ENCODE measurements at regions not wholly inside any gene's neighbourhood (a gene's known extent, or its start where the extent isn't known, plus 50 kb on each side); places are given as distances from the start of the nearest gene placed in this dataset.
"Not testable (repeated sequence)": the region's sequence is repeated elsewhere in the genome, so short reads cannot be mapped to it uniquely, and the experiment has no call there.

DNA sequence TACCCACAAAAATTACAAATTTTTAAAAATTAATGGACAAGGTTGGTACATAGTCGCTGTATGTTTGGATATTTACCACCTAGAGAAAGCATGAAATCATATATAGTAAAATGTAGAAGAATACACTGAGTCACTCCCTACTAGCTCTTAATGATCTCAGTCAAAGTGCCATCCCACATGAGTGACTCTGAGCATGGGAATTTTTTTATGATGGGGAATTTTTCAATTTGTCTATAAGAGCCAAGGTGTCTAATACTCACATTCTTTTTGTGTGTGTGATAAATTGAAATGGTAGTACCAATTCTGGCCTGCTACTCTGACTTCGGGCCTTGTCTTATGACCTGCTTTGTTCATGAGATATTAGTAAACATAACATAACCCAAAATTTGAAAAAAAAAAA, 483.2 kb downstream of the CDH10 start:
- no peak overlapping the region for H3K9ac ChIP-seq (ENCODE audit: low read depth in 1 of 3, low read length in 3 of 3)
- H3K4me3 ChIP-seq (ENCODE audit: low read length in 3 of 3): no peak overlapping the region
- H3K27ac ChIP-seq (ENCODE audit: low read depth, low read length): no peak overlapping the region
- no peaks in the 10 kb centered on the region for H3K4me1 ChIP-seq (ENCODE audit: control insufficient read depth in 3 of 3, insufficient read depth in 3 of 3, low read length in 3 of 3)
- no peaks in the 10 kb centered on the region for H3K36me3 ChIP-seq (ENCODE audit: control insufficient read depth in 3 of 3, insufficient read depth in 3 of 3, low read length in 3 of 3)
- H3K27me3 ChIP-seq (ENCODE audit: control insufficient read depth in 3 of 3, insufficient read depth in 3 of 3, low read length in 3 of 3): no peaks in the 10 kb centered on the region
- H3K9me3 ChIP-seq (ENCODE audit: control insufficient read depth in 3 of 3, low read length in 3 of 3): no peaks in the 10 kb centered on the region

DNA sequence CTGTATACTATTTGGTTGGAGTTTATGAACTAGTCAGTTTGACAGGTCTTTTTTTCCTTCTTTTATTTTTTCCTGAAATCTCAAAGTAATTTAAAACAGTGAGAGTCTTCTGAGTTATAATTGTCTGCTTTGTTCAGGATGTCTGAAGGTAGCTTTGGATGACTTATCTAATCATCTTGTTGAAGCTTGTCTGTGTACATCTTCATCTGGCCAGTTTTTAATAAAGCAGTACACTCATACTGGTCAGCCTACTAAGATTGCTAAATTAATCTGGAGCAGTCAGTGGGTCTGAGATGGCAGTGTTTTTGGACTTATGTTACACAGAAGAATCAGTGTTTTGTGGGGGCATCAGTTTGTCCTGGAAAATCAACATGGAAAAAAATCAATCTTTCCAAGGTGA, 482.4 kb downstream of the CDH10 start:
- no peaks in the 10 kb centered on the region for H3K27me3 ChIP-seq (ENCODE audit: control insufficient read depth in 3 of 3, insufficient read depth in 3 of 3, low read length in 3 of 3)
- H3K4me3 ChIP-seq (ENCODE audit: low read length in 3 of 3): no peak overlapping the region
- H3K4me1 ChIP-seq (ENCODE audit: control insufficient read depth in 3 of 3, insufficient read depth in 3 of 3, low read length in 3 of 3): no peaks in the 10 kb centered on the region
- H3K27ac ChIP-seq (ENCODE audit: low read depth, low read length): no peak overlapping the region
- no peak overlapping the region for H3K9ac ChIP-seq (ENCODE audit: low read depth in 1 of 3, low read length in 3 of 3)
- H3K36me3 ChIP-seq (ENCODE audit: control insufficient read depth in 3 of 3, insufficient read depth in 3 of 3, low read length in 3 of 3): no peaks in the 10 kb centered on the region
- no peaks in the 10 kb centered on the region for H3K9me3 ChIP-seq (ENCODE audit: control insufficient read depth in 3 of 3, low read length in 3 of 3)

DNA sequence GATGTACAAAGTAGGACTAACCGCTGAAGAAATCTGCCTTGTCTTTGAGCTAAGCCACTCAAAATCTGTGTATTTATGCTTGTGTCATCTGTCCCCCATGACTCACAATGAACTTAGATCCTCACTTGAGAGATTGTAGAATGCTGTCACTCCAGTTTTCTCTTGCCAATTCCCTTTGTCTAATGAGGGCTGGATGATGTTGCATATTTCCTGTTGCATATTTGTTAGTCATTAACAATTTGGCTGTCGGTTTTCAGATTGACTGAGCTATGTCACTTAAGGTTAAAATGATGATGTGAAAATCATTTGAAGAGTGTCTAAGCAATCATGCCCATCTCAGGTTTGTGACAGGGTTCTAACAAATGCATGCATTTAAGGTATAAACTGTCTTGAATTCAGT, 481.7 kb downstream of the CDH10 start:
- Histone ChIP-seq H3K4me1 (ENCODE audit: control insufficient read depth in 3 of 3, insufficient read depth in 3 of 3, low read length in 3 of 3) (no peaks in the 10 kb centered on the region), H3K27me3 (ENCODE audit: control insufficient read depth in 3 of 3, insufficient read depth in 3 of 3, low read length in 3 of 3) (no peaks in the 10 kb centered on the region), H3K36me3 (ENCODE audit: control insufficient read depth in 3 of 3, insufficient read depth in 3 of 3, low read length in 3 of 3) (no peaks in the 10 kb centered on the region), H3K9ac (ENCODE audit: low read depth in 1 of 3, low read length in 3 of 3) (no peak overlapping the region), H3K27ac (ENCODE audit: low read depth, low read length) (no peak overlapping the region), H3K4me3 (ENCODE audit: low read length in 3 of 3) (no peak overlapping the region), H3K9me3 (ENCODE audit: control insufficient read depth in 3 of 3, low read length in 3 of 3) (no peaks in the 10 kb centered on the region)

DNA sequence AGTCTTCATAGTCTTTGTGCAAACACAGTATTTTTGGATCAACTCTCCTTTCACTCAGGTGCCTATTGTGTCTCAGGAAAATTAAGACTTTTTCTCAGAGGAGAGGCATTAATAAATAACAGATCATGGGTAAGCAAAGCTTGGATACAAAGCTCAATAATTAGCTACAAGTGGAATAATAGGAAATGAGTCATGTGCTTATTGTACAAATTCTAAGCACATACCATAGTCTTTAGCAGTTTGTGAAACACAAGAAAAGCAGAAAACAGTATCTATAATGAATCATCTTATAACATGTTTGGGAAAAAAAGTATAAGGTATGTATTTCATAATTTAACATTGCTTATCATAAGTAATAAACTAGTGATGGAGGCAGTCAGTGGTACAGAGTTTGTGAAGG, 477.0 kb downstream of the CDH10 start:
- Histone ChIP-seq H3K36me3 (ENCODE audit: control insufficient read depth in 3 of 3, insufficient read depth in 3 of 3, low read length in 3 of 3) (no peaks in the 10 kb centered on the region), H3K9me3 (ENCODE audit: control insufficient read depth in 3 of 3, low read length in 3 of 3) (no peaks in the 10 kb centered on the region), H3K9ac (ENCODE audit: low read depth in 1 of 3, low read length in 3 of 3) (no peak overlapping the region), H3K4me3 (ENCODE audit: low read length in 3 of 3) (no peak overlapping the region), H3K4me1 (ENCODE audit: control insufficient read depth in 3 of 3, insufficient read depth in 3 of 3, low read length in 3 of 3) (no peaks in the 10 kb centered on the region), H3K27ac (ENCODE audit: low read depth, low read length) (no peak overlapping the region), H3K27me3 (ENCODE audit: control insufficient read depth in 3 of 3, insufficient read depth in 3 of 3, low read length in 3 of 3) (no peaks in the 10 kb centered on the region)

DNA sequence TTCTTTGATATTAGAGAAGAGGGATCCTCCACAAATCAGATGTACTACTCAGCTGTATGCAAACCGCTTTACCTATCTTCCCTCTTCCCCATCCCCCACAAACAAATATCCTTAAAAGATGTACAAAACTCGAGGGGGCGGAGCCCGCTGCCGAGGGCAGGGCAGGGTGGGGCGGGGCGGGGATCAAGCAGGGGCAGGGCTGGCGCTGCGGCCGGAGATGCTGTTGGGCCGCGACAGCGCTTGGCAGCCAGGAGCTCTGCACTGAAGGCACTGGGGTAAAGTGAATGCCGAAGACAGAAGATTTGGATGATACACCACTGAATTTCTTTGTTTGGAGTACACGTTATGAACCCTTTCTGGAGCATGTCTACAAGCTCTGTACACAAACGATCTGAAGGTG, 474.8 kb downstream of the CDH10 start:
- no peaks in the 10 kb centered on the region for H3K36me3 ChIP-seq (ENCODE audit: control insufficient read depth in 3 of 3, insufficient read depth in 3 of 3, low read length in 3 of 3)
- H3K9ac ChIP-seq (ENCODE audit: low read depth in 1 of 3, low read length in 3 of 3): no peak overlapping the region
- no peaks in the 10 kb centered on the region for H3K9me3 ChIP-seq (ENCODE audit: control insufficient read depth in 3 of 3, low read length in 3 of 3)
- H3K4me1 ChIP-seq (ENCODE audit: control insufficient read depth in 3 of 3, insufficient read depth in 3 of 3, low read length in 3 of 3): no peaks in the 10 kb centered on the region
- no peak overlapping the region for H3K27ac ChIP-seq (ENCODE audit: low read depth, low read length)
- H3K4me3 ChIP-seq (ENCODE audit: low read length in 3 of 3): no peak overlapping the region
- H3K27me3 ChIP-seq (ENCODE audit: control insufficient read depth in 3 of 3, insufficient read depth in 3 of 3, low read length in 3 of 3): no peaks in the 10 kb centered on the region

DNA sequence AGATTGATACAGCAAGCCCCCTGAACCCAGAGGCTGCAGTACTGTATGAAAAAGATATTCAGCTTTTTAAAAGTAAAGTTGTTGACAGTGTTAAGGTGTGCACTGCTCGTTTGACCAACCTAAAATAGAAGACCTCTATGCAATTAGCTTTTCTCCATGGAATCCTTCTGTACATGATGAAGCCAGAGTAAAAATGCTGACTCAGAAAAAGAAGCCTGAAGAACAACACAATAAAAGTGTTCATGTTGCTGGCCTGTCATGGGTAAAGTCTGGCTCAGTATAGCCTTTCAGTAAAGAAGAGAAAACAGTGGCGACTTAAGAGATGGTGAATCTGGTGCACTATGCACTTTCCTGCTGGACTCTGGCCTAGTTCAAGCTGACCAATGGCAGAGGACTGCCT, 473.8 kb downstream of the CDH10 start:
- not testable (repeated sequence) for H3K27me3 ChIP-seq (ENCODE audit: control insufficient read depth in 3 of 3, insufficient read depth in 3 of 3, low read length in 3 of 3)

DNA sequence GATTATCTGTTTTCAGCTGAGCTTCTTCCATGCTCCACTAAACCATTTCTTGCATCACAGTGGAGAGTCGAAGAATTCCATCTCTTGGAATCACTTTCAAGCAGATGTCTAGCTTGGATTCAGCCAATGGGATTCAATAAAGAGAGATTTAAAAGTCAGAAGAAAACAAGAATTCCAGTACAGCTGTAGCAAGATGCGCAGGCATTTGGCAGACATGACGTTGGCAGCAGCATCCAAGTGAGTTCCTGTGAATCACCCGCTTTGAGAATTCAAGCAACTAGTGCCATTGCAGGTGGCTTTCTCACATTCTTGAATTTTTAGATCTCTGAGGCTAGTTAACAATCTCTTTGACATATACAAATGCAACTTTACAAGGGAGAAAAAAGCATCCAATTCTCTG, 467.0 kb downstream of the CDH10 start:
- Histone ChIP-seq H3K36me3 (ENCODE audit: control insufficient read depth in 3 of 3, insufficient read depth in 3 of 3, low read length in 3 of 3) (no peaks in the 10 kb centered on the region), H3K4me3 (ENCODE audit: low read length in 3 of 3) (no peak overlapping the region), H3K27me3 (ENCODE audit: control insufficient read depth in 3 of 3, insufficient read depth in 3 of 3, low read length in 3 of 3) (no peaks in the 10 kb centered on the region), H3K4me1 (ENCODE audit: control insufficient read depth in 3 of 3, insufficient read depth in 3 of 3, low read length in 3 of 3) (no peaks in the 10 kb centered on the region), H3K9me3 (ENCODE audit: control insufficient read depth in 3 of 3, low read length in 3 of 3) (no peaks in the 10 kb centered on the region), H3K9ac (ENCODE audit: low read depth in 1 of 3, low read length in 3 of 3) (no peak overlapping the region), H3K27ac (ENCODE audit: low read depth, low read length) (no peak overlapping the region)

More for the DNA sequence above, 473.8 kb downstream of the CDH10 start:
- H3K4me3 ChIP-seq (ENCODE audit: low read length in 3 of 3); H3K9me3 ChIP-seq (ENCODE audit: control insufficient read depth in 3 of 3, low read length in 3 of 3); H3K27ac ChIP-seq (ENCODE audit: low read depth, low read length); H3K4me1 ChIP-seq (ENCODE audit: control insufficient read depth in 3 of 3, insufficient read depth in 3 of 3, low read length in 3 of 3); H3K9ac ChIP-seq (ENCODE audit: low read depth in 1 of 3, low read length in 3 of 3); H3K36me3 ChIP-seq (ENCODE audit: control insufficient read depth in 3 of 3, insufficient read depth in 3 of 3, low read length in 3 of 3): not testable (repeated sequence)

DNA sequence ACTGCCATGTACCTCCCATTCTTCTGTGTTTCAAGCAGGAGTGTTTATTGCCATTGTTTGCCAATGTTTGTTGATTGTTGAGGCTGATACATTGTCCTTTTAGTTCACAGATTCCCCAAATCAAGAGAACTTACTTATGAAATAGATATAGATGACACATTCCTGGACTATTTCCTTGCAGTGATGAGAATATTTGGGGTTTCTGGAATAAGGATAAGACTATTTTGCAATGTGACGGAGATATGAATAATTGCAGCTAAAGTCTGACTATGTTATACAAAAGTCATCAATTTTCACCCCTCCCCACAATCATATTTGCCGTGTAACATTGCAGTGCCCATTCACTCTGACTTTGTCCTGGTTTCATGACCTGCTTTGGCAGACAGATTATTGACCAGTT, 460.8 kb downstream of the CDH10 start:
- H3K27ac ChIP-seq (ENCODE audit: low read depth, low read length): no peak overlapping the region
- no peaks in the 10 kb centered on the region for H3K4me1 ChIP-seq (ENCODE audit: control insufficient read depth in 3 of 3, insufficient read depth in 3 of 3, low read length in 3 of 3)
- no peak overlapping the region for H3K9ac ChIP-seq (ENCODE audit: low read depth in 1 of 3, low read length in 3 of 3)
- H3K9me3 ChIP-seq (ENCODE audit: control insufficient read depth in 3 of 3, low read length in 3 of 3): no peaks in the 10 kb centered on the region
- no peak overlapping the region for H3K4me3 ChIP-seq (ENCODE audit: low read length in 3 of 3)
- no peaks in the 10 kb centered on the region for H3K27me3 ChIP-seq (ENCODE audit: control insufficient read depth in 3 of 3, insufficient read depth in 3 of 3, low read length in 3 of 3)
- H3K36me3 ChIP-seq (ENCODE audit: control insufficient read depth in 3 of 3, insufficient read depth in 3 of 3, low read length in 3 of 3): no peaks in the 10 kb centered on the region

DNA sequence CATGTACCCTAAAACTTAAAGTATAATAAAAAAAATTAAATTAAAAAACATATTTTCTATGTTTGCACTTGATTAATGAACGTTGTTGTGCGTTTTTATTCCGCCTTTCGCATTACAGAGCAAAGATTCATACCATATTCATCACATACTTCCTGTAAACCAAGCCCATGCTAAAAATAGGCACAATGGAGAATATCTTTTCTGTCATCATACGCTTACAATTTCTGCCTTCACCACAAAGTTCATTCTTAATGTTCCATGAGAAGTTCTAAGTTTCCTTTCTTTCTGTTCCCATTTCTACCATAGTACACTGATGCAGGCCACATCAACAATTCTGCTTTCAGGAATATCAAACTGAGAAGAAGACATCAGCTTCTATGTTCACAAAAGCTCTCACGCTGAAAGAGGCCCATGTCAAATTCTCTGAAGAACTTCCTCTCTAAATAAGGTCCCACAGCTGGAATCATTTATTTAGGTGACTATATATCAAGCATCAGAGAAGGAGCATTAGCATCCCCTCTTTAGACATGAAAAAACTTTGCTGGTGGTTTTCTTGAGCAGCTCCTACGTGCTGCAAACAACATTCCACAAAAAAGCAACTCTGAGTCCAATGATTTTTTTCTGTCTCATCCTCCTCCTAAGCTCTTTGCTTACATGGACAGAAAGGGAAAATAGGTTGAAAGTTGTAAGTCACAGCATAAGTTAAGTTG, 456.4 kb downstream of the CDH10 start:
- no peaks in the 10 kb centered on the region for H3K27me3 ChIP-seq (ENCODE audit: control insufficient read depth in 3 of 3, insufficient read depth in 3 of 3, low read length in 3 of 3)
- H3K4me3 ChIP-seq (ENCODE audit: low read length in 3 of 3): no peak overlapping the region
- no peak overlapping the region for H3K9ac ChIP-seq (ENCODE audit: low read depth in 1 of 3, low read length in 3 of 3)
- no peaks in the 10 kb centered on the region for H3K4me1 ChIP-seq (ENCODE audit: control insufficient read depth in 3 of 3, insufficient read depth in 3 of 3, low read length in 3 of 3)
- no peaks in the 10 kb centered on the region for H3K36me3 ChIP-seq (ENCODE audit: control insufficient read depth in 3 of 3, insufficient read depth in 3 of 3, low read length in 3 of 3)
- H3K27ac ChIP-seq (ENCODE audit: low read depth, low read length): no peak overlapping the region
- peaks cover 0 to 3% (median 0%) of the 10 kb centered on the region in 3 donors for H3K9me3 ChIP-seq (ENCODE audit: control insufficient read depth in 3 of 3, low read length in 3 of 3)

DNA sequence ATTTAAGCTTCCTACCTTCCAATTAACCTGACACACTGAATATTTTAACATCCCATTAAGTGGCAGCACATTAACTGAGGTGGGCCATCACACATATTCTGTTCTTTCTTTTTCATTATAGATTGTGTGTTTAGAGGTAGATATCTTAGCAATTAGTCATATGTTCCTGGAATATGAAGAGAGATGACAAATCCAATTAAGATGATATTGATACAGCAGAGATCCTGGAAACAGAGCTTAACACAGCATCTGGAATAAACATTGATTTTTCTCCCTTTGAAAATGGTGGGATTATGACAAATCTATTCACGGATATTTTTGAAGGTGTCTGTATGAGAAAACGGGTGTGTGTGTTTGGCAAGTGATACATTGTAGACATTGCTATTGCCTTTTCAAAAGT, 448.0 kb downstream of the CDH10 start:
- Histone ChIP-seq H3K36me3 (ENCODE audit: control insufficient read depth in 3 of 3, insufficient read depth in 3 of 3, low read length in 3 of 3) (no peaks in the 10 kb centered on the region), H3K9me3 (ENCODE audit: control insufficient read depth in 3 of 3, low read length in 3 of 3) (peaks cover 0 to 3% (median 2%) of the 10 kb centered on the region in 3 donors), H3K9ac (ENCODE audit: low read depth in 1 of 3, low read length in 3 of 3) (no peak overlapping the region), H3K4me1 (ENCODE audit: control insufficient read depth in 3 of 3, insufficient read depth in 3 of 3, low read length in 3 of 3) (no peaks in the 10 kb centered on the region), H3K4me3 (ENCODE audit: low read length in 3 of 3) (no peak overlapping the region), H3K27me3 (ENCODE audit: control insufficient read depth in 3 of 3, insufficient read depth in 3 of 3, low read length in 3 of 3) (no peaks in the 10 kb centered on the region), H3K27ac (ENCODE audit: low read depth, low read length) (no peak overlapping the region)
